MCF 10A (cell line): ENCODE measurements at regions not wholly inside any gene's neighbourhood (a gene's known extent, or its start where the extent isn't known, plus 50 kb on each side); places are given as distances from the start of the nearest gene placed in this dataset.
A peak's percentile ranks its signal among the peaks of the same experiment; 100 is the strongest.

Source experiments
- BruUV-seq: library from RNA; stranded (reverse); fragments of 400-500 nt; replicated peaks from 2 replicates; lab custom pipeline; 2021; lab: Mats Ljungman, UMichigan
- CTCF ChIA-PET: fragments of 300-600 bp; sonication (Branson Sonifier 250); formaldehyde crosslinking; extraction: SDS; loops from one replicate; lab custom pipeline; 2021; ENCODE audit warnings: antibody characterized with exemption, inconsistent platforms; lab: Yijun Ruan, JAX
- POLR2A ChIA-PET: fragments of 300-600, 350-650 bp; sonication (Branson Sonifier 250); formaldehyde crosslinking; extraction: SDS; loops from one replicate; lab custom pipeline; 2020; ENCODE audit warnings: antibody characterized with exemption, inconsistent platforms; lab: Yijun Ruan, JAX
- DNase-seq: peaks from one replicate; pipeline ENCODE4 v3.0.0-alpha.2; 2018; ENCODE audit not compliant: unreplicated experiment
- H3K27ac Mint-ChIP-seq: one replicate; pipeline ENCODE4 v1.8.0; 2022; ENCODE audit warnings: mild to moderate bottlenecking, low read depth, mixed read lengths; ENCODE audit not compliant: unreplicated experiment
- H3K27me3 Mint-ChIP-seq: one replicate; pipeline ENCODE4 v1.8.0; 2022; ENCODE audit warnings: mixed read lengths; ENCODE audit not compliant: insufficient read depth, unreplicated experiment
- H3K36me3 Mint-ChIP-seq: one replicate; pipeline ENCODE4 v1.8.0; 2022; ENCODE audit warnings: mild to moderate bottlenecking, moderate library complexity, mixed read lengths; ENCODE audit not compliant: insufficient read depth, unreplicated experiment
- H3K4me1 Mint-ChIP-seq: one replicate; pipeline ENCODE4 v1.8.0; 2022; ENCODE audit warnings: mixed read lengths; ENCODE audit not compliant: insufficient read depth, unreplicated experiment
- H3K4me3 Mint-ChIP-seq: one replicate; pipeline ENCODE4 v1.8.0; 2022; ENCODE audit warnings: mild to moderate bottlenecking, moderate library complexity, mixed read lengths; ENCODE audit not compliant: unreplicated experiment
- H3K9me3 Mint-ChIP-seq: one replicate; pipeline ENCODE4 v1.8.0; 2022; ENCODE audit warnings: mixed read lengths; ENCODE audit not compliant: unreplicated experiment
- intact Hi-C: fragments of 100-400 bp; cut with micrococcal nuclease; formaldehyde crosslinking; loops from 2 replicates; pipeline ENCODE4 v1.14.1; 2022
- TF ChIP-seq, protein P1 (sequence below): fragments of 200-600 bp; IDR thresholded peaks from one replicate; pipeline ENCODE4 v1.8.0; 2022; ENCODE audit warnings: antibody characterized with exemption, mild to moderate bottlenecking; ENCODE audit not compliant: unreplicated experiment

DNA sequence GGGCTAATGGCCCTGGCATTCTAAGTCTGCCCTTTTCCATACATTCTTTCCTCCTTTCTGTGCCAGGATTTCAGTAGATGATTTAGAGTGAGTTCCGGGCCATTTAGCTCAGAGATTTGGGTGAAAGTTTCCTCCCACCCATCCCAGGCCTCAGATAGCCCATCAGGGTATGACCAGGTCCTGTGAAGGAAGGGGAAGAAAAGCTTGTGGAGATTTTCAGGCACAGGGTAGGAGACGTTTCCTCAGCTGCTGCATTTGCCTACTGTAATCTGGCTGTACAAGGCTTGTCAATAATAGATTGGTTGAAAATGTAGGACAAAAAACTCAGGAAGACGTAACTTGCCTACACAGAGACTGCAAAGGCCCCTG, 63.2 kb upstream of the BCL6 start:
- intact Hi-C loops = no loop called here
- no peaks in the 10 kb centered on the region for H3K9me3 Mint-ChIP-seq
- no peaks in the 10 kb centered on the region for H3K36me3 Mint-ChIP-seq
- H3K4me1 Mint-ChIP-seq = peaks cover 31% of the 10 kb centered on the region
- no peaks in the 10 kb centered on the region for H3K27me3 Mint-ChIP-seq
- peak overlapping the region; percentile 93 for H3K27ac Mint-ChIP-seq
- TF ChIP-seq, protein P1, sequence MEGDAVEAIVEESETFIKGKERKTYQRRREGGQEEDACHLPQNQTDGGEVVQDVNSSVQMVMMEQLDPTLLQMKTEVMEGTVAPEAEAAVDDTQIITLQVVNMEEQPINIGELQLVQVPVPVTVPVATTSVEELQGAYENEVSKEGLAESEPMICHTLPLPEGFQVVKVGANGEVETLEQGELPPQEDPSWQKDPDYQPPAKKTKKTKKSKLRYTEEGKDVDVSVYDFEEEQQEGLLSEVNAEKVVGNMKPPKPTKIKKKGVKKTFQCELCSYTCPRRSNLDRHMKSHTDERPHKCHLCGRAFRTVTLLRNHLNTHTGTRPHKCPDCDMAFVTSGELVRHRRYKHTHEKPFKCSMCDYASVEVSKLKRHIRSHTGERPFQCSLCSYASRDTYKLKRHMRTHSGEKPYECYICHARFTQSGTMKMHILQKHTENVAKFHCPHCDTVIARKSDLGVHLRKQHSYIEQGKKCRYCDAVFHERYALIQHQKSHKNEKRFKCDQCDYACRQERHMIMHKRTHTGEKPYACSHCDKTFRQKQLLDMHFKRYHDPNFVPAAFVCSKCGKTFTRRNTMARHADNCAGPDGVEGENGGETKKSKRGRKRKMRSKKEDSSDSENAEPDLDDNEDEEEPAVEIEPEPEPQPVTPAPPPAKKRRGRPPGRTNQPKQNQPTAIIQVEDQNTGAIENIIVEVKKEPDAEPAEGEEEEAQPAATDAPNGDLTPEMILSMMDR = no peak
- peak overlapping the region; percentile 64 for H3K4me3 Mint-ChIP-seq
- ChIA-PET CTCF (interaction anchor here (0.6 to 3.0 kb wide), 8 partner anchors 8 to 1146 kb away, joined by 3 to 17 read pairs (median 5); partner anchors contain the start of gene BCL6), POLR2A (interaction anchor here (0.5 to 8.8 kb wide), 20 partner anchors 24 to 1141 kb away, joined by 3 to 227 read pairs (median 6); partner anchors contain the start of genes BCL6 and LPP)
- no TSS peak for BruUV-seq
- DNase-seq = no peak

DNA sequence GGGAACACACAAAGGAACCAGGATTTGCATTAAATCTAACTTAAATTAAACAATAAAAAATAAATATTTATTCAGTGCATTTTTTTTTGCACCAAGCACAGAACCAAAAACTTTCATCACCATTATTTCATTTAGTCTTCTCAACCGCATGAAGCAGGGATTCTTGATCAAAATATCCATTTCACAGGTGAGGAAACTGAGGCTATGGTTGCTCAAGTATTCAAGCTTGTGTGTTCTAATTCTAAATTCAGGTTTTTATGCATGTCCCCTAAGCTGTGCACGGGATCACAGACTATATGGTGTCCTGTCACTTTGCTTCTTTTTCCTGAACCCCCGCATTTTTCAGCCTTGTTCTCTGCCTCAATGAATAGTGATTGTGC, 64.3 kb upstream of the BCL6 start:
- peak overlapping the region; percentile 93 for H3K27ac Mint-ChIP-seq
- H3K27me3 Mint-ChIP-seq = no peaks in the 10 kb centered on the region
- H3K4me1 Mint-ChIP-seq = peaks cover 31% of the 10 kb centered on the region
- POLR2A ChIA-PET = interaction anchor here (0.6 to 8.8 kb wide), 18 partner anchors 13 to 1146 kb away, joined by 3 to 227 read pairs (median 5); partner anchors contain the start of genes BCL6 and LPP
- H3K9me3 Mint-ChIP-seq = no peaks in the 10 kb centered on the region
- no peak for DNase-seq
- peak overlapping the region; percentile 64 for H3K4me3 Mint-ChIP-seq
- CTCF ChIA-PET = interaction anchor here (0.5 to 2.2 kb wide), 4 partner anchors 62 to 344 kb away, joined by 3 to 8 read pairs (median 4); no protein-coding TSS in a partner anchor
- intact Hi-C loops = no loop called here
- H3K36me3 Mint-ChIP-seq = no peaks in the 10 kb centered on the region
- TF ChIP-seq, protein P1 = no peak
- no TSS peak for BruUV-seq

DNA sequence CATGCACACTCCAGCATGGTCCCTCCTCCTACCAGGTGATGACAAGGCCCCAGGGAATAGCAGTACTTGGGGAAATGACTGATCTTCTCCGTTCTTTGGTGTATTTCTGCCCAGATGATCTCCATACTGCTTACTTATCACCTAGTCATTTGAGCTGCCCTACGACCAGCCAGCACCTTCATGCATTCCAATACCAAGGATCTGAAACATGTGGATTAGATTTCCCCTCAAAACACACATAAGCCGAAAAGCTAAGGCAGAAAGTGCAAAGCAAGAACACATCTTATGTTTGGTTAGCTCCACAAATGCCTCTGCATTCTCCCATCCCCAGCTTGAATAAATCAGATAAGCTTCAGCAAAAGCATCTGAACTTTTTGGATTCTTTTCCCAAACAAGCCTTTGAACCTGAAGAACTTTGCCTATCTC, 64.8 kb upstream of the BCL6 start:
- H3K36me3 Mint-ChIP-seq = no peaks in the 10 kb centered on the region
- H3K27ac Mint-ChIP-seq = peak overlapping the region; percentile 93
- H3K4me3 Mint-ChIP-seq = no peak overlapping the region
- H3K4me1 Mint-ChIP-seq = peaks cover 31% of the 10 kb centered on the region
- no peaks in the 10 kb centered on the region for H3K27me3 Mint-ChIP-seq
- ChIA-PET CTCF (interaction anchor here (0.5 to 2.7 kb wide), 9 partner anchors 8 to 343 kb away, joined by 3 to 9 read pairs (median 4); no protein-coding TSS in a partner anchor), POLR2A (interaction anchor here (0.6 to 8.8 kb wide), 21 partner anchors 9 to 1699 kb away, joined by 3 to 227 read pairs (median 3); partner anchors contain the start of genes BCL6 and LPP)
- intact Hi-C loops = no loop called here
- no TSS peak for BruUV-seq
- TF ChIP-seq, protein P1 = no peak
- no peak for DNase-seq
- H3K9me3 Mint-ChIP-seq = no peaks in the 10 kb centered on the region

DNA sequence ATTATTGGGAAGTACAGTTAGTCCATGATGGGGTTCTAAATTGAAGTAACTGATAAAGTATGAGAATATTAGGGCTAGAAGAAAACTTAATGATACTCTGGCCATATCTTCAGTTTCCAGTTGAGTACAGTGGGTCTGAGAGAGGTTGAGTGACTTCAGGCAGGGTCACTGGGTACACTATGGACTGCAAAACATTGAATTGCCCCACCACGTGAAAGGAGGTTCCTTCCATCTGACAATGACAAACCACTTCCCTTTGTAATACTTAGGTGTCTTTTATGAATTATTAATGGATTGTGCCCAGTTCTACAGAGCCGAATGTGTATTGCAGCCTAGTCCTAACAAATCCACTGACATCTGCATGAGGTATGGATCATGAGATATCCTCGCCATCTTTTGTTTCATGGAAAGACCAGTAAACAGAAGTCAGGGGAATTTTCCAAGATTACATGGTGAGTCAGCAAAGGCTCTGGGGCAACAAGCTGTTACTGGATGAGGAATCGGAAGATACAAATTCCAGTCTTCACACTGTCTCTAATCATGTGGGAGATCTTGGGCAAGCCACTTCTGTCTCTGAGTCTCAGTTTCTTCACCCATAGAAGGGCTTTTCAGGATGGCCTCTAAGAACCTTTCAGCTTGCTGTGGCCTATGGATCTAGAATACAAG, 66.5 kb upstream of the BCL6 start:
- POLR2A ChIA-PET = interaction anchor here (0.6 to 8.8 kb wide), 19 partner anchors 16 to 1141 kb away, joined by 3 to 227 read pairs (median 4); partner anchors contain the start of genes BCL6 and LPP
- CTCF ChIA-PET = interaction anchor here (1.4 to 2.7 kb wide), 4 partner anchors 25 to 106 kb away, joined by 3 to 9 read pairs (median 4); no protein-coding TSS in a partner anchor

More for the DNA sequence above, 66.5 kb upstream of the BCL6 start:
- H3K9me3 Mint-ChIP-seq = no peaks in the 10 kb centered on the region
- no peaks in the 10 kb centered on the region for H3K27me3 Mint-ChIP-seq
- peak; percentile 83 for DNase-seq
- intact Hi-C loops = no loop called here
- peaks cover 31% of the 10 kb centered on the region for H3K4me1 Mint-ChIP-seq
- TF ChIP-seq, protein P1 = no peak
- H3K36me3 Mint-ChIP-seq = no peaks in the 10 kb centered on the region
- no TSS peak for BruUV-seq
- no peak overlapping the region for H3K4me3 Mint-ChIP-seq
- H3K27ac Mint-ChIP-seq = peak overlapping the region; percentile 44
